Epithelial cell of proximal tubule (primary cell): ENCODE measurements at regions not wholly inside any gene's neighbourhood (a gene's known extent, or its start where the extent isn't known, plus 50 kb on each side); places are given as distances from the start of the nearest gene placed in this dataset.

ENCODE experiments used
- DNase-seq: peaks from one replicate; pipeline ENCODE4 v3.0.0-alpha.2; 2011; ENCODE audit warnings: low read depth
- H3K4me3 ChIP-seq: 2 replicates; pipeline ENCODE4 v1.5.1; 2011; ENCODE audit warnings: low read depth, mild to moderate bottlenecking, low read length
- CTCF ChIP-seq: conservative IDR thresholded peaks from 2 replicates; pipeline ENCODE4 v1.5.1; 2012; ENCODE audit warnings: low read depth, mild to moderate bottlenecking, low read length

GRCh38 chr9:120098584-120098983 is 481.4 kb downstream of the CDK5RAP2 start:
- DNase-seq: no peak
- H3K4me3 ChIP-seq: no peak overlapping the region
- TF ChIP-seq CTCF: no peak

GRCh38 chr9:120091206-120091605 is 488.8 kb downstream of the CDK5RAP2 start:
- no peak for DNase-seq
- H3K4me3 ChIP-seq: no peak overlapping the region
- no peak for TF ChIP-seq CTCF

- no peak overlapping the region for H3K4me3 ChIP-seq
- no peak for TF ChIP-seq CTCF
- no peak for DNase-seq
These were observed 499.1 kb downstream of the CDK5RAP2 start for GRCh38 chr9:120080849-120081248.

- no peak overlapping the region for H3K4me3 ChIP-seq
- TF ChIP-seq CTCF: no peak
- DNase-seq: no peak
These were observed 501.9 kb downstream of the CDK5RAP2 start for GRCh38 chr9:120078112-120078511.

- DNase-seq: no peak
- H3K4me3 ChIP-seq: no peak overlapping the region
- TF ChIP-seq CTCF: no peak
These were observed 508.2 kb downstream of the CDK5RAP2 start for GRCh38 chr9:120071760-120072159.

GRCh38 chr9:120066315-120066714 is 513.7 kb downstream of the CDK5RAP2 start:
- H3K4me3 ChIP-seq: no peak overlapping the region
- DNase-seq: no peak
- no peak for TF ChIP-seq CTCF

GRCh38 chr9:120065151-120065550 is 514.8 kb downstream of the CDK5RAP2 start:
- no peak overlapping the region for H3K4me3 ChIP-seq
- no peak for TF ChIP-seq CTCF
- no peak for DNase-seq
